CD4-positive, alpha-beta T cell treated with Interleukin-4 for 1 hour (primary cell): ENCODE measurements at regions not wholly inside any gene's neighbourhood (a gene's known extent, or its start where the extent isn't known, plus 50 kb on each side); places are given as distances from the start of the nearest gene placed in this dataset.

ENCODE experiments used
- DNase-seq, 2 donors: peaks; one replicate each; pipeline ENCODE4 v3.0.0-alpha.2; 2020 to 2022

- DNase-seq, result no peak
These were observed 50.2 kb upstream of the MME start for GRCh38 chr3:155029941-155030340.

- DNase-seq, result no peak
These were observed 53.0 kb upstream of the MME start for GRCh38 chr3:155026999-155027591.

DNA sequence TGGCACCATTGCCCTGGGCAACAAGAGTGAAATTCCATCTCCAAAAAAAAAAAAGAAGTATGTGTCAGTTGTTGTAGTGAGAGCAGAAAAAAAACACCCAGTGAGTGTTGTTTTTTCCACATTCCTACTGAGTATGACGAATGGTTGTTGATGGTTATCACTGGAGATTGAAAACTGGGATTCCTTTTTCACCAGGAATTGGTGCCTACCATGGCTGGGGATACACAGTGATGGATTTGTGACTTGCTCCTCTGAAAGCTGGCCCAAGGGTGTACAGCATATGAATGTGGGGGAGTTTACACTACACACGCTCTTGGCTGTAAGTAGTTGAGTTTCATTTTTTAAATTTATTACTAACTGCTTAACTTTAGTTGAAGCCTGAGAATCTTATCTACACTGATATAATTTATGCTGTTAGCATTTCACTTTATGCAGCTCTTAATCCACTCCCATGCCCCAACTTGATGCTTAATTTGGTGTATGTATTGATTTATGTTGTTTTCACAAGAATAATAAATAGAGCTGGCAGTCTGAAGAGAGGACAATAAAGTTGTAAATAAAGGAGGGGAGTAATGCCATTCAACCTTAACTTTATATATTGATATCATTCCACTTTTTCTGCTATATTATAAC is 56.0 kb upstream of the MME start:
- no peak for DNase-seq

DNA sequence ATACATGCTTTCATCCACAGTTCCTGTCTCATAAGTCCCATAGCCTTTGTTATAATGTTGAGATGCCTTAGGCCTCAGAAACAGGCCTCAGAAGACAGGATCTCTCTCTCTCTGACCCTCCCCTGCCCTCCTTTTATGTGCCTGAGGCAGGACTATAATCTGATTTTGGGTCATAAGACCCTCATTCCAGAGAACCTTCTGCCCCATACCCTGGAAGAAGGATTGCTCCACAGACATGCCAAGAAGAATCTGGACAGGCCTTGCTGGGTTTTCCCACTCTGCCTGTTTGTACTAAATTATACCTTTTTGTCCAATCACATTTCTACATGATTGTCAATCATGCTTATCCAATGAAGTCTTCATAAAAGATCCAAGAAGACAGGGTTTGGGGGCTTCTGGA is 57.2 kb upstream of the MME start:
- DNase-seq, result no peak

GRCh38 chr3:155019575-155019974 is 60.5 kb upstream of the MME start:
- DNase-seq, result no peak

DNA sequence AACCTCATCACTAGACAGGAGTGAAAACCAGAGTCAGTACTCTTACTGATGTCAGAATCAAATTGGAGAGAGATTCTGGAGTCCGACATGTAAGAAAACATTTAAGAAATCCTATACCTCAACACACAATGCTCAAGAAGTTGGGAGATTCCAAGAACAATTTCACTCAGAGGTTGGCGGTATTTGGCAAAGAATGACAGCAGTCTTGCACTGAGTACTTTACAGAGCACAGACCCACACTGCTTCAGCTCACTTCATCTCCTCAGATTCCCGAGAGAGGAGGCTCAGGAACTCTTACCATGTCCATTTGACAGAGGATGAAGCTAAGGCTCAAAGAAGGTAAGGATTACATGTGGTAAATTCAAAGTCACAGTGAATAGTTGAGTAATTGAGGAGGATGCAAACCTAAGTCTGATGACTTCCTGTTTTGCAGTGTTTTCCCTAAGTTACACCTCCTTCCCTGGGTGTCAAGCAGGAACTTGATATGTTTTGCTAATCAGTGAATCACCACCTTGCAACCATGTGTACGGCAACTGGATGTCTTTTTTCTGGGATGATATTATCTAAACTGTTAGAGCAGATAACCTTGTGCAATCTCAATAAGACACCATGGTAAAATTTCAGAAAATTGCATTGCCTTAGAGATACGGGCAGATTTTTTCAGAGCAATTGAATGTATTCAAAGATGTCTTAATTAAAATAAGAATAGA is 61.3 kb upstream of the MME start:
- peak in 1 of 2 donors; percentile 1 for DNase-seq

- no peak for DNase-seq
These were observed 64.2 kb upstream of the MME start for GRCh38 chr3:155015776-155016436.

- no peak for DNase-seq
These were observed 65.2 kb upstream of the MME start for GRCh38 chr3:155014953-155015352.

GRCh38 chr3:155013427-155013826 is 66.7 kb upstream of the MME start:
- no peak for DNase-seq

- DNase-seq, result no peak
These were observed 67.5 kb upstream of the MME start for GRCh38 chr3:155012584-155012983.

DNA sequence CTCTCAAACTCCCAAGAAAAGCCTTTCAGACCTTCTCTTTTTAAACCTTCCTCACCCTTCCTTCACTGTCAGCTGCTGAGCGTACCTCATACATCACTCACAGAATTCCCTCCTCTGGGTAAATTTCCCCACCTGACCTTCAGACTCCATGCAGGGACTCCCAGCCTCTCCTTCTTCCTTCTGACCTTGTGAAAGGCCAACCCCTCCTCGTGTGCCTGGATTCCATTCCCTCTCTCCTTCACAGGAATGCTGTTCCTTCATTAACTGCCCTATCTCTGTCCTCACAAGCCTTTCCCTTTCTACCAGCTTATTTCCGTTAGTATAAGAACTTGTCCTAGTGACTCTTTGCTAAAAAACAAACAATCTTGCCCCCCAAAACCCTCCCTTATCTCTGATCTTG is 69.7 kb upstream of the MME start:
- no peak for DNase-seq

GRCh38 chr3:155009217-155009616 is 70.9 kb upstream of the MME start:
- DNase-seq, result no peak

DNA sequence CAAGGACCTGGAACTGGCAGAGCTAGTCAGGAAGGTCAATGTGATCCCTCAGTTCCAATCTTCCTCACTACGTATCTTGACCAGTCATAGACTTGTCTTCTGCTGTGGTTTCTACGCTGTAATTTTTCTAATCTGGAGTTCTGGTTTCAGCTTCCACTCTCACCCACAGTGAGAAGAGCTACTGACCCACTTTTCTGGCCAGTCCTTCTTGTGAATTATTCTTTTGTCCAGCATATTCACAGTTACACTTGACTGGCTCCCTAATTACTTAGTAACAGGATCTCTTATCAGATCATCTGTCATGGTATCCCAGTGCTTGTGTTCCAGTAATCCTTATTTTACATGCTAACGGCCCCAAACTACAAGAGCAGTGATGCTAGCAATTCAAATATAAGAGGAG is 72.4 kb upstream of the MME start:
- no peak for DNase-seq

GRCh38 chr3:155001289-155002010 is 78.7 kb upstream of the MME start:
- DNase-seq, result no peak

DNA sequence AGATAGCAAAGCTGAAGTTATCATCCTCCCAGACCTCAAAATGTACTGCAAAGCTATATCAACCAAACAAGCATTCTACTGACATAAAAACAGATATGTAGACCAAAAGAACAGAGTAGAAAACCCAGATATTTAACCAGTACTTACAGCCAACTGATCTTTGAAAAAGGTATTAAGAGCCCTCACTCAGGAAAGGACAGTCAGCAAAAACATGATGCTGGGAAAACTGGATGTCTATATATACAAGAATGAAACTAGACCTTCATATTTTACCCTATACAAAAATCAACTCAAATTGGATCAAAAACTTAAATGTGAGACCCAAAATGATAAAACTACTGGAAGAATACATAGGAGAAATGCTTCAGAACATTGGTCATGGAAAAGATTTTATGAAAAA is 87.5 kb upstream of the MME start:
- DNase-seq, result no peak

- no peak for DNase-seq
These were observed 89.6 kb upstream of the MME start for GRCh38 chr3:154990543-154990942.

GRCh38 chr3:154987846-154988245 is 92.3 kb upstream of the MME start:
- no peak for DNase-seq

DNA sequence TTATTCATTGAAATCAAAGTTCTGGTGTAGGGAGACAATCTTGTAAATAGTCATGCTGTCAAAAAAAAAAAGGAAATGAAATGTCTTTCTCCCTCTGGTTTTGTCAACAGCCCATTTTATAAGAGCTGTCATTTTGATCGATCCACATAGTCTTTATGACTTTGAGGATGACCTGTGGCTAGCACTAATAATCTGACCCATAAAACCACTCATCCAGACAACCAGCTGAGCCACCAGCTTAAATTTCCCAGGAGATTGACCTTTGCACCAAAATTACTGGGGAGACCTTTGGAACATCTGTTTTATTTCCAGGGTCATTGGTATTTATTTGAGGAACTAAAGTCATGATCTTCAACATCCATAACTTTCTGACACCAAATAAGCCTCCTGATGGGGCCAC is 98.5 kb upstream of the MME start:
- DNase-seq, result no peak

- DNase-seq, result no peak
These were observed 98.9 kb upstream of the MME start for GRCh38 chr3:154981201-154981600.

GRCh38 chr3:154979331-154979730 is 100.8 kb upstream of the MME start:
- DNase-seq, result no peak

DNA sequence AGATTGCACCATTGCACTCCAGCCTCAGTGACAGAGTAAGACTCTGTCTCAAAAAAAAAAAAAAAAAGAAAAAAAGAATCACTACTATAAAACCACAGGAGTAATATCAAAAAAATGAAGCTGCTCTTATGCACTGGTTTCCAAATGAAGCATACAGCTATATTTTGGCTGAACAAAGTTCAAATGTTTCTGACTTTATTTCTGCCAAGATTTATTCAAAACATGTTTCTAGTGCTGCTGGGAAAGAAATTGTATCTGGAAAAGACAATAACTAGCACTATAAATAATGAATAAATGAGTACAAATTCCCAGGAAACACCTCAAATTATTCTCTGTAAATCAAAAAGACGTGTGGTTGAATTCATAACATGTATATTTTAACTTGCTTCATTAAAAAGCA is 102.5 kb upstream of the MME start:
- DNase-seq, result no peak

GRCh38 chr3:154976072-154976983 is 103.8 kb upstream of the MME start:
- no peak for DNase-seq
